OCI-LY3 (cell line): ENCODE measurements at regions not wholly inside any gene's neighbourhood (a gene's known extent, or its start where the extent isn't known, plus 50 kb on each side); places are given as distances from the start of the nearest gene placed in this dataset.

ENCODE experiments used
- EZH2phosphoT487 ChIP-seq: fragments of 200-600 bp; shearing (Covaris generic); IDR thresholded peaks from 2 replicates; pipeline ENCODE4 v1.6.1; 2018; ENCODE audit warnings: antibody characterized with exemption, mixed run types, low read depth
- TF ChIP-seq, protein P1 (sequence below): fragments of 200-600, 300-600 bp; sonication (generic); IDR thresholded peaks from 2 replicates; pipeline ENCODE4 v1.5.1; 2014; ENCODE audit warnings: antibody characterized with exemption, low read length, low read depth

DNA sequence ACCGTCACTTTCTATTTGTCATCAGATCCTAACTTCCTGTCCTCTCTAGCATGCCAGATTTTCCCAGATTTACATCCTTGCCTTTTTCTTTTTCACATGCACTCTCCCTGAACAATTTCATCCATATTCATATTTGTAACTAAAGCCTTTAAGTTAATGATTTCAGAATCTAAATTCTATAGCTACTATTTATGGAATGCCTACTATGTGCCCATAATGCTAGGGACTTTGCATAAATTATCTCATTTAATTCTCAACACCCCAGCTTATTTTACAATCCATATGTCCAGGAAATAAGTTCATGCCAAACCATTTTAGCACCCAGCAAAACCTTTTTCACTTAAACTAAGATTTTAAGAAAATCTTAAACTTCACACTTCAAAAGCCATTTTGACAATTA lies 531.9 kb downstream of the NUP35 start:
- TF ChIP-seq, protein P1, sequence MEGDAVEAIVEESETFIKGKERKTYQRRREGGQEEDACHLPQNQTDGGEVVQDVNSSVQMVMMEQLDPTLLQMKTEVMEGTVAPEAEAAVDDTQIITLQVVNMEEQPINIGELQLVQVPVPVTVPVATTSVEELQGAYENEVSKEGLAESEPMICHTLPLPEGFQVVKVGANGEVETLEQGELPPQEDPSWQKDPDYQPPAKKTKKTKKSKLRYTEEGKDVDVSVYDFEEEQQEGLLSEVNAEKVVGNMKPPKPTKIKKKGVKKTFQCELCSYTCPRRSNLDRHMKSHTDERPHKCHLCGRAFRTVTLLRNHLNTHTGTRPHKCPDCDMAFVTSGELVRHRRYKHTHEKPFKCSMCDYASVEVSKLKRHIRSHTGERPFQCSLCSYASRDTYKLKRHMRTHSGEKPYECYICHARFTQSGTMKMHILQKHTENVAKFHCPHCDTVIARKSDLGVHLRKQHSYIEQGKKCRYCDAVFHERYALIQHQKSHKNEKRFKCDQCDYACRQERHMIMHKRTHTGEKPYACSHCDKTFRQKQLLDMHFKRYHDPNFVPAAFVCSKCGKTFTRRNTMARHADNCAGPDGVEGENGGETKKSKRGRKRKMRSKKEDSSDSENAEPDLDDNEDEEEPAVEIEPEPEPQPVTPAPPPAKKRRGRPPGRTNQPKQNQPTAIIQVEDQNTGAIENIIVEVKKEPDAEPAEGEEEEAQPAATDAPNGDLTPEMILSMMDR: no peak
- no peak for TF ChIP-seq EZH2phosphoT487
